IPS-15b (cell line): ENCODE measurements at regions not wholly inside any gene's neighbourhood (a gene's known extent, or its start where the extent isn't known, plus 50 kb on each side); places are given as distances from the start of the nearest gene placed in this dataset.
"Not testable (repeated sequence)": the region's sequence is repeated elsewhere in the genome, so short reads cannot be mapped to it uniquely, and the experiment has no call there.

ENCODE experiments used
- H3K27me3 ChIP-seq: one replicate; pipeline ENCODE4 v1.6.1; 2013; ENCODE audit warnings: low read length; ENCODE audit not compliant: control insufficient read depth, insufficient read depth
- H3K36me3 ChIP-seq: one replicate; pipeline ENCODE4 v1.6.1; 2013; ENCODE audit warnings: low read length; ENCODE audit not compliant: control insufficient read depth, insufficient read depth
- H3K4me1 ChIP-seq: one replicate; pipeline ENCODE4 v1.6.1; 2013; ENCODE audit warnings: mild to moderate bottlenecking, low read length; ENCODE audit not compliant: control insufficient read depth, insufficient read depth
- H3K4me3 ChIP-seq: one replicate; pipeline ENCODE4 v1.5.1; 2013; ENCODE audit warnings: low read depth, low read length
- H3K9ac ChIP-seq: one replicate; pipeline ENCODE4 v1.6.1; 2013; ENCODE audit warnings: low read depth, mild to moderate bottlenecking, low read length
- H3K9me3 ChIP-seq: one replicate; pipeline ENCODE4 v1.6.1; 2013; ENCODE audit warnings: mild to moderate bottlenecking, low read length; ENCODE audit not compliant: control insufficient read depth, insufficient read depth

DNA sequence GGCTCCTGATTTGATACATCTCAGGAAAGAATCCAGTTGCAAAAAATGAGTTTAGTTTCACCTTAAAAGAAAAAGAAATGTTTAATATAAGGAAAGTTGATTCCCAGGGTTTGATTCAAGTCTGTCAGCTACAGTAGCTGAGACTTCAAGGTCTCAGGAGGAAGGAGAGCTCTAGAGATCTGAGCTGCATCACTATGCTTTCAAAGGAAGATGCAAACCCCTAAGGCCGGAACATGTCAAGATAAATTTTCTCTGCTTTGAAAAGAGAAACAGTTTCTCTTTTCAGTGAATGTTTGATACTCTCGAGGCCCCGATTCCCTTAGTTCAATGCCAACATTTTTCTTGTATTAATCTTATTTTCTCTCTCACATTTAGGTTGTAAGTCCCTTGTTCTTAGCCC is 128.6 kb downstream of the RGPD3 start:
- no peaks in the 10 kb centered on the region for H3K4me1 ChIP-seq
- H3K4me3 ChIP-seq: no peak overlapping the region
- H3K36me3 ChIP-seq: no peaks in the 10 kb centered on the region
- no peak overlapping the region for H3K9ac ChIP-seq
- no peaks in the 10 kb centered on the region for H3K9me3 ChIP-seq
- no peaks in the 10 kb centered on the region for H3K27me3 ChIP-seq

DNA sequence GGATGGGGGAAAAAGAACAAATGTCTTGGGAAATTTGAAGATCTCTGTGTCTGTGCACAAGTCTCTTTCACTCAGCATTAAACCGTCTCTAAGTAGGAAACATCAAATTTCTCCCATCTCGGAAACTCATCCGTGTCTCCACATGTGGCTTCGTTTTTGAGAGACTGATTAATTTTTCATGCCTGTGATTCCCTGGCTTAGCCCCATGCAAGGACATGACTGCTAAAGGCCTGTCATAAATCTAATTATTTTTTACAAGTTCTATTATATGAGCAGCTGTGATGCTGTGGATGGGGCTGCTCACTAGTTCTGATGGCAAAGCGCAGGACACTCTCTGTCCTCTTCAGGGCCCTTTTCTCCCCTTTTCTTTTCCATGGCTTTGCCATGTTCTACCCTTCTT is 129.1 kb downstream of the RGPD3 start:
- Histone ChIP-seq H3K36me3 (no peaks in the 10 kb centered on the region), H3K27me3 (no peaks in the 10 kb centered on the region), H3K9me3 (no peaks in the 10 kb centered on the region), H3K4me3 (no peak overlapping the region), H3K9ac (no peak overlapping the region), H3K4me1 (no peaks in the 10 kb centered on the region)

DNA sequence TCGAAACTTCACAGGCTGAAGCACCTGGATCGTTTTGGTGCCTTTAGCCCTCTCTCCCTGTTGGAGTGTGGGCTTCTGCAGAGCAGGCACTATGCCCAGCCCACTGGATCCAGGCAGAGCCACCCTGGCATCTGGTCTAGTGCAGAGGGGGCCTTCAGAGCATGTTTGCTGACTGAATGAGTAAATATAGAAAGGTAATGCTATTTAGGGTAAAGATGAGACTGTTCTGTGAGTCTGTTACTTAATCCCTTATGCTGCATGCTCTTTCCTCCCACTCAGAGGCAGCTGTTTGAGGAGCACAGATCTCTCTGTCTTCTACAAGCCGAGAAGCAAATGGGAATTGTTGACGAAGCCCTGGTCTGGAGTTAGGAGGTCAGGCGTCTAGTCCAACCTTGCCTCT is 130.2 kb downstream of the RGPD3 start:
- no peaks in the 10 kb centered on the region for H3K4me1 ChIP-seq
- no peaks in the 10 kb centered on the region for H3K27me3 ChIP-seq
- no peak overlapping the region for H3K4me3 ChIP-seq
- H3K9me3 ChIP-seq: no peaks in the 10 kb centered on the region
- H3K9ac ChIP-seq: no peak overlapping the region
- H3K36me3 ChIP-seq: no peaks in the 10 kb centered on the region

DNA sequence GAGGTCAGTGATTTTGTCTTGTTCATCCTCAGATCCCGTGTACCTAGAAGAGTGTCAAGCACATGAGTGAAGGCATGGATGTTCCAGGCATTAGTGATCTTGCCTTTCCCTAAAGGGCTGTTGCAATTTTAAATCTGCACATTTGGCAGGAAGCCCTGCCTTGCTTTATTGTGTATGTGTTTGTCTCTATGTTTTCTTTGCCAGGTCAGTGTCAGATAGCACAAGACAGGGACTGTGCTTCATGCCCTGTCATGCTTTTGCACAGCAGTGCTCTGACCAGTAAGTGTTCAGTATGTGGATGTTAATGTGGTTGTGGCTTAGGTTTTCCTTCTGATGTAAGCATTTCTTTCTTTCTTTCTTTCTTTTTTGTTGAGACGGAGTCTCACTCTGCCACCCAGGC is 131.5 kb downstream of the RGPD3 start:
- Histone ChIP-seq H3K4me1 (peaks cover 2% of the 10 kb centered on the region), H3K9me3 (no peaks in the 10 kb centered on the region), H3K9ac (no peak overlapping the region), H3K27me3 (no peaks in the 10 kb centered on the region), H3K4me3 (no peak overlapping the region), H3K36me3 (no peaks in the 10 kb centered on the region)

DNA sequence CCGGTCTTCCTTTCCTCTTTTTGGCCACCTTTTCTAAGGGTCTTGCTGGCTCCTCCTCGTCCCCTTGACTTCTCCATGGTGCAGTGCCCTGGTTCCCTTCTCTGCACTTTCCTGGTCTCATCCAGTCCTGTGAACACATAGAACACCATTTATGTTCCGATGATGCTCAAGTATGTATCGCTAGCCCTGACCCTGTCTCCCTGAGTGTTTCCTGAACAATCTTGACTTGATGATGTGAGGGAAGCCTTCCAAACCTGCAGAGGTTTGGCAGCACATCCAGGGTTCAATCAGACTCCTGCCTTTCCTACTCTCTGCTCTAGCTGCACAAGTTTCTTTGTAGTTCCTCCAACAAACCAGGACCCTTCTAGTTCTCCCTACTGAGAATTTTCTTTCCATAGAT is 132.1 kb downstream of the RGPD3 start:
- no peaks in the 10 kb centered on the region for H3K27me3 ChIP-seq

DNA sequence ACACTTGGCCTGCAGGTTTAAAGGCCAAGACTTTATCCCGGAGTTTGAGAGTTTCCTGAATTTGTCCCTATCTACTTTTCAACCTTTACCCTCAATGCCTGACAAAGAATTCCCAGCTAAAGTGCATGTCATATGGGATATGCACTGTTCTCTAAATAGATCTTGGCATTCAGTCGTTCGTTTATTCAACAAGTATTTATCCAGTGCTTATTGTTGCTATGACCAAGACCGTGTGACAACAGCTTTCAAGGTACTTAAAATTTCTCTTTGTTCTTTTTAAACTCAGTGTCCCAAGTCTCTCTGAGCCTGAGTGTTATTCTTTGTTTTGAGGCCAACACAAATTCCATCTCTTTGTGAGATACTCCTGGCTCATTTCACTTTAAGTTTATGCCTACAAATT is 133.4 kb downstream of the RGPD3 start:
- Histone ChIP-seq H3K4me3 (no peak overlapping the region), H3K27me3 (no peaks in the 10 kb centered on the region), H3K4me1 (peaks cover 2% of the 10 kb centered on the region), H3K9me3 (no peaks in the 10 kb centered on the region), H3K9ac (no peak overlapping the region), H3K36me3 (no peaks in the 10 kb centered on the region)

More for the DNA sequence above, 132.1 kb downstream of the RGPD3 start:
- Histone ChIP-seq H3K4me1 (peaks cover 2% of the 10 kb centered on the region), H3K4me3 (no peak overlapping the region), H3K36me3 (no peaks in the 10 kb centered on the region), H3K9me3 (no peaks in the 10 kb centered on the region), H3K9ac (no peak overlapping the region)

DNA sequence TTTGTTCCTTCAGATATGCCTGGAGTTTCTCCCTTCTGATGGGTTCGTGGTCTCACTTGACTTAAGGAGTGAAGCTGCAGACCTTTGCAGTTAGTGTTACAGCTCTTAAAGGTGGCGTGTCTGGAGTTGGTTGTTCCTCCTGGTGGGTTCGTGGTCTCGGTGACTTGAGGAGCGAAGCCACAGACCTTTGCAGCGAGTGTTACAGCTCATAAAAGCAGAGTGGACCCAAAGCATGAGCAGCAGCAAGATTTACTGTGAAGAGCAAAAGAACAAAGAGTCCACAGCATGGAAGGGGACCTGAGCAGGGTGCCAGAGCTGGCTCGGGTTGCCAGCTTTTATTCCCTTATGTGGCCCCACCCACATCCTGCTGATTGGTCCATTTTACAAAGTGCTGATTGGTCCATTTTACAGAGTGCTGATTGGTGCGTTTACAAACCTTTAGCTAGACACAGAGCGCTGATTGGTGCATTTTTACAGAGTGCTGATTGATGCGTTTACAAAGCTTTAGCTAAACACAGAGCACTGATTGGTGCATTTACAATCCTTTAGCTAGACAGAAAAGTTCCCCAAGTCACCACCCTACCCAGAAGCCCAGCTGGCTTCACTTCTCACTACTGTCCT is 134.8 kb downstream of the RGPD3 start:
- H3K9ac ChIP-seq, H3K4me1 ChIP-seq, H3K36me3 ChIP-seq: not testable (repeated sequence)

DNA sequence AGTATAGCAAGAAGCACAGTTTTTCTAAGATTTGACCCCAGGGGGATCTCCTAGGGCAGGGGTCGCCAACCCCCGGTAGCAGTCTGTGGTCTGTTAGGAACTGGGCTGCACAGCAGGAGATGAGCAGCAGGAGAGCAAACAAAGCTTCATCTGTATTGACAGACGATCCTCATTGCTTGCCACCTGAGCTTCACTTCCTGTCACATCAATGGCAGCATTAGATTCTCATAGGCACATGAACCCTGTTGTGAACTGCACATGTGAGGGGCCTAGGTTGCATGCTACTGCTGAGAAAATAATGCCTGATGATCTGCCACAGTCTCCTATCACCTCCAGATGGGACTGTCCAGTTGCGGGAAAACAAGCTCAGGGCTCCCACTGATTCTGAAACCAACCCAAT is 136.2 kb downstream of the RGPD3 start:
- peaks cover 2% of the 10 kb centered on the region for H3K4me1 ChIP-seq
- no peak overlapping the region for H3K4me3 ChIP-seq
- H3K9me3 ChIP-seq: no peaks in the 10 kb centered on the region
- H3K27me3 ChIP-seq: no peaks in the 10 kb centered on the region
- no peak overlapping the region for H3K9ac ChIP-seq
- no peaks in the 10 kb centered on the region for H3K36me3 ChIP-seq

More for the DNA sequence above, 134.8 kb downstream of the RGPD3 start:
- H3K27me3 ChIP-seq, H3K4me3 ChIP-seq, H3K9me3 ChIP-seq: not testable (repeated sequence)

DNA sequence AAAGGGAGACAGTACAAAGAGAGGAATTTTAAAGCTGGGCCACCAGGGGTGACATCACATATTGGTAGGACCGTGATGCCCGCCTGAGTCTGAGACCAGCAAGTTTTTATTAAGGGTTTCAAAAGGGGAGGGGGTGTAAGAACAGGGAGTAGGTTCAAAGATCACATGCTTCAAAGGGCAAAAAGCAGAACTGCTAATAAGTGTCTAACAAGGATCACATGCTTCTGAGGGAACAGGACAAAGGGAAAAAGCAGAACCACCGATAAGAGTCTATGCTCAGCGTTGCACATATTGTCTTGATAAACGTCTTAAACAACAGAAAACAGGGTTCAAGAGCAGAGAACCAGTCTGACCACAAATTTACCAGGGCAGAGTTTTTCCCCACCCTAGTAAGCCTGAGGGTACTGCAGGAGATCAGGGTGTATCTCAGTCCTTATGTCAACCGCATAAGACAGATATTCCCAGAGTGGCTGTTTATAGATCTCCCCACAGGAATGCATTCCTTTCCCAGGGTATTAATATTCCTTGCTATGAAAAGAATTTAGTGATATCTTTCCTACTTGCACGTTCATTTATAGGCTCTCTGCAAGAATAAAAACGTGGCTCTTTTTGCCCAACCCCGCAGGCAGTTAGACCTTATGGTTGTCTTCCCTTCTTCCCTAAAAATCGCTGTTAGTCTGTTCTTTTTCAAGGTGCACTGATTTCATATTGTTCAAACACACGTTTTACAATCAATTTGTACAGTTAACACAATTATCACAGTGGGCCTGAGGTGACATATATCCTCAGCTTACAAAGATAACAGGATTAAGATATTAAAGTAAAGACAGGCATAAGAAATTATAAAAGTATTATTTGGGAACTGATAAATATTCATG is 136.5 kb upstream of the UXS1 start:
- not testable (repeated sequence) for H3K27me3 ChIP-seq, H3K4me3 ChIP-seq, H3K9me3 ChIP-seq, H3K36me3 ChIP-seq, H3K4me1 ChIP-seq, H3K9ac ChIP-seq

DNA sequence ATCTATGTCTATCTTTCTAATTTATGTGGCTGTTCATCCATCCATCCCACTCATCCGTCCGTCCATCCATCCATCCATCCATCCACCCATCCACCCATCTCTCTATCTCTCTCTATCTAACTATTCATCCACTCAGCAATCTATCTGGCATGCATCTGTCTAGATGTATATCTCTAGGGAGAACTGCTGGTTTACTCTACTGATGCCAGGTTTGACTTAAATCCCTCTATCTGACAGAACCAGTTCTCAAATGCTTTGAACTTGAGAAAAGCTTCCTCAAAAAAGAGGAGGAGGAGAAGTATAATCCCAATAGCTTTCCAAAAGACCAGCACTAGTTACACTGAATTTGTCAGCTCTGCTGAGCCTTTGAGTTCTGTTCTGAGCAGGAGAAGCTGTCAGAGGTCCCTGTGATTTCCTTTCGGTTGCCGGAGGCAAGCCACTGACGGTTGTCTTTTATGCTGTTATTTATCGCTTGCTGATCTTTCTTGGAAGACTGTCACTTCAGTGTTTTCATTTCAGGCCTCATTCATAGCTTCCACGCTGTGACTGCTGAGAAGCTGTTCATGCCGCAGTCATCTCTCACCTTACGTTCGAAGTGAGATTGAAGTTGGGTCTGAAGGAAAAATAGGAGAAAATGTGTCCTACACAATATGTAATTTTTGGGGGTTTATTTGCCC is 129.4 kb upstream of the UXS1 start:
- H3K27me3 ChIP-seq: no peaks in the 10 kb centered on the region
- no peaks in the 10 kb centered on the region for H3K9me3 ChIP-seq
- no peaks in the 10 kb centered on the region for H3K36me3 ChIP-seq
- H3K9ac ChIP-seq: no peak overlapping the region
- H3K4me1 ChIP-seq: no peaks in the 10 kb centered on the region
- no peak overlapping the region for H3K4me3 ChIP-seq

DNA sequence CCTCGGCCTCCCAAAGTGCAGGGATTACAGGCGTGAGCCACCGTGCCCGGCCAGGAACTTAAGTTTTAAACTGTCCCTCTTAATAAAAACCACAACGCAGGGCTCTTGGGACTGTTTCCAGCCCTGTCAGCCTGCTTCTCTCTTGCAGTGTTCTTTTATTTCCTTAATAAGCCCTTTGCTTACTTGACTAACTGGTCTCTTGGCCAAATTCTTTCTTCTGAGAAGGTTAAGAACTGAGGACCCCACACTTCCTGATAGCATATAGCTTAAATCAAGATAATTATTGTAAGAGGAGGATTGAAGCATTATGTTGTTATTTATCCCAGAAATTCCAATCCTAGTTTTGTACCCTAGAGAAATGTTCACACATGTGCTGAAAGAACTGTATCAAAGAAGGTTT is 128.2 kb upstream of the UXS1 start:
- H3K27me3 ChIP-seq: no peaks in the 10 kb centered on the region
- H3K4me1 ChIP-seq: no peaks in the 10 kb centered on the region
- no peaks in the 10 kb centered on the region for H3K36me3 ChIP-seq
- no peaks in the 10 kb centered on the region for H3K9me3 ChIP-seq
- H3K4me3 ChIP-seq: no peak overlapping the region
- no peak overlapping the region for H3K9ac ChIP-seq

DNA sequence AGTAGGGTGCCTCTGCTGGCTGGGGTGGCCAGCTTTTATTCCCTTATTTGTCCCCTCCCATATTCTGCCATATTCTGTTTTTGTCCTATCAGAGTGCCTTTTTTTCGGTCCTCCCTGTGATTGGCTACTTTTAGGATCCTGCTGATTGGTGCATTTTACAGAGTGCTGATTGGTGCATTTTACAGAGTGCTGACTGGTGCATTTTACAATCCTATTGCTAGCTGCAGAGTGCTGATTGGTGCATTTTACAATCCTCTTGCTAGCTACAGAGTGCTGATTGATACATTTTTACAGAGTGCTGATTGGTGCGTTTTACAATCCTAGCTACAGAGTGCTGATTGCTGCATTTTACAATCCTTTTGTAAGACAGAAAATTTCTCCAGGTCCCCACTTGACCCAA is 126.3 kb upstream of the UXS1 start:
- H3K27me3 ChIP-seq, H3K9ac ChIP-seq, H3K9me3 ChIP-seq, H3K36me3 ChIP-seq, H3K4me1 ChIP-seq, H3K4me3 ChIP-seq: not testable (repeated sequence)
